ENCODE measurements at regions not wholly inside any gene's neighbourhood (a gene's known extent, or its start where the extent isn't known, plus 50 kb on each side); places are given as distances from the start of the nearest gene placed in this dataset.

DNA sequence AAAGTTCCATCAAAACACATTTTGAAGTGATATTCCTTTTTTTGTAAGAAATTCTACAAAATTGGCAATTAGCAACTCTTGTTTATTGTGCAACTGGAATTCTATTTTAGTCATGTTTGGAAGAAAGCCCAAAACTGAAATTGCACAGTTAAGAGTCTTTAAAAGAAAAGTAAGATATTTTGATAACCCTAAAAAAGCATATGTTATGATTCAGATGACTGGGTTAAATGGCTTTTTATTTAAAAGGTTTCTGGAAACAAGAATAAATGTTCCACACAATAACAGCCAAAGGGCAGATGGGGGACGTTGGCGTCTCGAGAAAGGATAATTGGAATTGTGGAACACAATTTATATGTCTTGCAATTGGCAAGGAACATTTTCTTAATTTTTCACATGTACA is 275.2 kb downstream of the CDH9 start:
- TF ChIP-seq, protein P1, sequence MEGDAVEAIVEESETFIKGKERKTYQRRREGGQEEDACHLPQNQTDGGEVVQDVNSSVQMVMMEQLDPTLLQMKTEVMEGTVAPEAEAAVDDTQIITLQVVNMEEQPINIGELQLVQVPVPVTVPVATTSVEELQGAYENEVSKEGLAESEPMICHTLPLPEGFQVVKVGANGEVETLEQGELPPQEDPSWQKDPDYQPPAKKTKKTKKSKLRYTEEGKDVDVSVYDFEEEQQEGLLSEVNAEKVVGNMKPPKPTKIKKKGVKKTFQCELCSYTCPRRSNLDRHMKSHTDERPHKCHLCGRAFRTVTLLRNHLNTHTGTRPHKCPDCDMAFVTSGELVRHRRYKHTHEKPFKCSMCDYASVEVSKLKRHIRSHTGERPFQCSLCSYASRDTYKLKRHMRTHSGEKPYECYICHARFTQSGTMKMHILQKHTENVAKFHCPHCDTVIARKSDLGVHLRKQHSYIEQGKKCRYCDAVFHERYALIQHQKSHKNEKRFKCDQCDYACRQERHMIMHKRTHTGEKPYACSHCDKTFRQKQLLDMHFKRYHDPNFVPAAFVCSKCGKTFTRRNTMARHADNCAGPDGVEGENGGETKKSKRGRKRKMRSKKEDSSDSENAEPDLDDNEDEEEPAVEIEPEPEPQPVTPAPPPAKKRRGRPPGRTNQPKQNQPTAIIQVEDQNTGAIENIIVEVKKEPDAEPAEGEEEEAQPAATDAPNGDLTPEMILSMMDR (IDR thresholded peaks at IDR 0.05; ENCODE audit: low read depth, low read length), result no peak
- TF ChIP-seq MYC (IDR thresholded peaks at IDR 0.05; ENCODE audit: low read depth, low read length) (no peak), POLR2A (IDR thresholded peaks at IDR 0.05; ENCODE audit: extremely low read depth, insufficient read length) (no peak)
- TF ChIP-seq, protein P2, sequence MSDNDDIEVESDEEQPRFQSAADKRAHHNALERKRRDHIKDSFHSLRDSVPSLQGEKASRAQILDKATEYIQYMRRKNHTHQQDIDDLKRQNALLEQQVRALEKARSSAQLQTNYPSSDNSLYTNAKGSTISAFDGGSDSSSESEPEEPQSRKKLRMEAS (IDR thresholded peaks at IDR 0.05; ENCODE audit: low read depth, low read length), result no peak

Data from NB4 (cell line).